ENCODE measurements at regions not wholly inside any gene's neighbourhood (a gene's known extent, or its start where the extent isn't known, plus 50 kb on each side); places are given as distances from the start of the nearest gene placed in this dataset.
A peak's percentile ranks its signal among the peaks of the same experiment; 100 is the strongest.

DNA sequence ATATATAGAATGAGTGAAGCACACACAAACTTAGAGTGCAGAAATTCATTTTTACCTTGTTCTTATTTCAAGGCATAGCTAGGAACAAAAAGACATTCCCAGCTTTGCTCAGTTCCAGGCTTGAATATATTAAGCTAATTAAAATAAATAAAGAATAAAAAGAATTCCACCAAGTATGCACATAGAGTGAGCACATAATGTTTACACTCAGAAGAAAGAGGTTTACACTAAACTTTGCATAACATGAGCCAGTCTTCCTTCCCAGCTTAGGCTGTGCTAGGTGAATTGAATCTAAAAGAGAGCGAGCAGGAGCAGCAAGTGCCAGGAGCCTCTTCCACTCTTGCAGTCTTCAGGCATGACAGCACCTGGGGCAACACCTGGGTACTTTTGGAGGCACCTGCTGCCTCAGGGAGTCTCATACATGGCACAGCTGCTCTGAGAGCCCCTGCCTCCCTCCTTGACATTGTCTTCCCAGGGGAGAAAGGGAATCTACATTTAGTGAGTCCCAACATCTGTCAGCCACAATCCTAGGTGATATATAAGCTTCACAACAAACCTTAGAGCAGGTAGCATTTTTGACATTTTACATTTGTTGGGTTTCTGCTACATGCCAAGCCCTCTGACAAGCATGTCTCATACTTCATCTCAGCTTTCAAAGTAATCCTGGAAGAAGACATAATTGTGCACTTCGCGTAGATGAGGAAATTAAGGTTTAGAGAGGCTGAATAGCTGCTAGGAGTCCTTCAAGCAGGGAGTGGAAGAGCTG, 732.7 kb upstream of the TENM4 start:
- DNase-seq (ENCODE audit: low read depth) = no peak

DNA sequence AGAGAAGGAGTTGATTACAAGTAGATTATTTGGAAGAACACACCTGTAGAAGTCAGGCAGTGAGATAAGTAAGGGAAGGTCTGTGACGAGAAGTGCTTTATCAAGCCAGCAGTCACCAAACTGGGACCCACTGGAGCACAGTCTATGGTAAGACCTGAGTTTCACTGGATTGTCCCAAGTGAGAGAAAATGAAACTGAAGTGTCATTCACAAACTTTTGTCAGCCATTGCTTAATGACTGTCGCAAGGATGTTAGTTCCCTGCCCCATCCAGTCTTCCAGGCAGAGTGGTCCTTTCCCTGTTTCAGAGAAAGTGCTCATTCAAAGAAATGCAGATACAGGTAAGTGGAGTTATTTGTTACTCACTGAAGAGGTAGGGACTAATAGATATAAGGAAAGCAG, 728.0 kb upstream of the TENM4 start:
- DNase-seq (ENCODE audit: low read depth) = no peak

DNA sequence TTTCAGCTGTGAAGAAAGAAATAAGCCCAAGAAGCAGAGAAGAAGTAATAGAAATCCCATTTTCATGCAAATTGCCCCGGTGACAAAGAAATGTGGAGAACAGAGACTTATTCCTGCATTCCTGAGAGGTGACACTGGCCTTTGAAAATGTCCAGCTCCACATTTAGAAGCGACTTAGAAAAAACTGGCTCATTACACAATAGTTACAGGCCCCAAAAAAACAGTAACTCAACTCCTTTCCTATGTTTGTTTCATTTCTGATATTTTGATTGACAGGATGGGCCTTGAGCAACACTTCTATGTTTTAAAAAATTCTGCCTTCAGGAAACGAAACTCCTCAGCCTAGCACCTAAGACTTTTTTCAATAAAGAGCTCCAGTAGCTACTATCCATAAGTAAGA, 726.9 kb upstream of the TENM4 start:
- DNase-seq (ENCODE audit: low read depth) = peak; percentile 62

DNA sequence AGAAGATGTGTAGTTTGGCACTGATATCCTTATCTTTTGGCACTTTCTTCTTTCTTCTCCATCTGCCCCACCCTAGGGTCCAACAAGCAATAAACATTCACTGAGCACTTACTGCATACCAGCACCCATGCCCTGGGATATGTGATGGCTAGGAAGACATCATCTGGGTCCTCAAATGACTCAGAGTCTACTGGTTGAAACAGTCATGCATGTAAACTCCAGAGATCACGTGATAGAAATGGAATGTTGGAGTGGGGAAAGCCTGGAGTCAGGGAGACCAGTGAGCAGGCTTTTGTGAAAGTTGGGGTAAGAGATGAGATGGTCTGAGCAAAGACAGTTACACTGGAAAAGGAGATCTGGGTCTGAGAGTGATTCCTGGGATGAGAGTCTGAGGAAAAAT, 724.9 kb upstream of the TENM4 start:
- DNase-seq (ENCODE audit: low read depth) = peak; percentile 44

DNA sequence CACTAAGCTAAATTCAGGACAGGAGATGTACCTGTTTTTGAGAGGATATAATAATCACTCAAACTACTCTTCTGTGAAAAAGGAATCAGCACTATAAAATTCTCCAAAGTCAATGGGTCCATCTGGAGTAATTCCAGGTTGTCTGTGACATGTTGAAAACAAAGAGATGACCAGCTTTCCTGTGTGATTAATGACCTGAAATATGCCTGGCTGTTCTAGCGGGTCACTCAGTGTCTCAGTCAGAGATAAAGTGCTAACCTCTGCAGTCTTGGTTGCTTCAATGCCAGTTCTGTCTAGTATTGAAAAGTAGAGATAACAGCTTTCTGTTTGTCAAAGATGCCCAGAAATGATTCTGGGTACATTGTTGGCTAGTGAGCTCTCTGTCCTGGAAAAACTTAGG, 722.6 kb upstream of the TENM4 start:
- DNase-seq (ENCODE audit: low read depth) = no peak

DNA sequence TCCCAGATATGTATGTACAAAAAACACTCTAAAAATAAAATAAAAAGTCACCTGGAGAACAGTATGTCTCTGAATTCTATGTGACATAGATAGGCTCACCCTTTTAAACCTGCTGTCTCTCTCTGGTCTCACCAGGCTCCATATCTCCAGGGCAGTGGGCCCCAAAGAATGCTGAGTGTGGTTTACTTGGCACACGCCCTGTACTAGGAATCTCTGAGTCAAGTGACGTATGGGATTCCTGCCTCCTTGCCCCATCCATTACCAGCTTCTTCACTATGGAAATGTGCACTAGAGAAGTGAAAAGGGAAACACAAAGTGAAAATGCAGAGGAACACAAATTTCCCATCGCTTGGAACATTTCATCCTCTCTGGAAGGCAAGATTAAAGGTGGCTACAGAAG, 722.2 kb upstream of the TENM4 start:
- peak; percentile 73 for DNase-seq (ENCODE audit: low read depth)

DNA sequence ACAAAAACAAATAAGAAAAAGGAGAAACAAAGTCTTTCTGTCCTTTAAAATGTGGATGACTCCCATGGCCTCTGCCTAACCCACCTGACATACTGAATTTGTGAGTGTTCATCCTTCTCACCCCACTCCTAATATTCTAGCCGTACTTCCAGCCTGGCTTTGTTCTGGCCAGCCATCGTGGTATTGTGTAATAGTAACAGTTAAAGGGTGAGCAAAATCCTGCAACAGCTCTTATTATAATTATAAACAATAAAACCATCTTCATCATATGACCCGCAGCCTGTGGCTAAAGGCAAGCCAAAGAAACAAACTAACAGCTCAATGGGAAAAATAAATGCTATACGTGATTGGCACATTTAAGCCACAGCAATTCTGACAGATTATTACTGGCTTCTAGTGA, 721.6 kb upstream of the TENM4 start:
- DNase-seq (ENCODE audit: low read depth) = no peak

DNA sequence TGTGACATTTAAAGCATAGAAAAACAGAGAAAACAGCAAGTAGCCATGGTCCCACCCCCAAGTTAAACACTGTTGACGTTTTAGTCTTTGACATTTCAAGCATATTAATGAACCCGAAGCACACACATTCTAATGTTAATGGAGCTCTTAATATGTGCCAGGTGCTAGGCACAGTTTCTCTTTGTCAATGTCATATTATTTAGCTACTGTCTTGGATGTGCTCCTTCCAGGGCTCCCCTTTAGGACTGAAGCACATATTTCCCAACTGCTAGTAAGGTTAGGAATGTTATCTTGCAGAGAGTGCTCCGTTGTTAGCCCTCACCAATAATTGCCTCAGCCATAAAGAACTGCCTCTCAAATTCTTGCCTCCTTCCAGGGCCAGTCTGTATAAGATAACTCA, 716.6 kb upstream of the TENM4 start:
- no peak for DNase-seq (ENCODE audit: low read depth)

DNA sequence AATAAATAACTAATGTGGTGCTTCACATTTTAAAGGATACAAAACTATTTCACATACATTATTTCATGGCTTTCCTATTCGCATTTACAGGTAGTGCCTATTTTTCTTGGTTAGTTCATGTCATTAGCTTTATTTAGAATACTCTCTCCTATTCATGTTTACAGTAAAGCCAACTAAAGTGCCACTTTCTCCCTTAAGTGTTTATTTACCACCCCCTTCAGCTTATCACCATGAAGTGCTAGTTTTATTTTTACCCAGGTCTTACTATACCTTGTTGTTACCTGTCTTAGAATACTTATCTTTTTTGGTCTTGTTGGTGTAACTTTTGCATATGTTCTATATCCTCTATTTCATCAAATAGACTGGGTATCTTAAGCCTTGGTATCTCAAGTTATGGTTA, 715.2 kb upstream of the TENM4 start:
- DNase-seq (ENCODE audit: low read depth) = no peak

DNA sequence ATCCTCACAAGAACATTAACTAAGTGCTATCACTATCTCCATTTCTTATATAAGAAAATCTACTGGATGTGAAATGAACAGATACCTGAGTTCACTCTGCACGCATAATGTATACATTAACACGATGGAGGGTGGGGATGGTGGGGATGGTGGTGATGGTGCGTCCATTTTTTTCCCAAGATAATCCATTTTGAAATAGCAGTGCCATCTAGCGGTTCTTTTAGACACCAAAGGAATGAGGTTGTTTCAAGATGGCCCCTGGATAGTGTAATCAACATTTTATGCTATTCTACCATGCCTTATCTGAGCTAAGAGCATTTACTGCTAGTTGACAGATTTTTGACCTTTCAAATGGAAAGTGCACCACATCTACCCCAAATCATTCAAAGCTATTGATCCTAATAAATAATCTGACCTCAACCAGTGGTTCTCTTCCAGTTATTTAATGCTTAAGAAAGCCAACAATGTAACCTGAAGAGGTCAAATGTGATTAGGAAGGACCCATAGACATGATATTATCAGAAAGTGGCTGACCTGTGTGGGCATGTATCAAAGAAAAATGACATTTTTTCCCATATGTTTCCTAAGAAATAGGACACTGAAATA, 714.7 kb upstream of the TENM4 start:
- DNase-seq (ENCODE audit: low read depth) = peak; percentile 49

DNA sequence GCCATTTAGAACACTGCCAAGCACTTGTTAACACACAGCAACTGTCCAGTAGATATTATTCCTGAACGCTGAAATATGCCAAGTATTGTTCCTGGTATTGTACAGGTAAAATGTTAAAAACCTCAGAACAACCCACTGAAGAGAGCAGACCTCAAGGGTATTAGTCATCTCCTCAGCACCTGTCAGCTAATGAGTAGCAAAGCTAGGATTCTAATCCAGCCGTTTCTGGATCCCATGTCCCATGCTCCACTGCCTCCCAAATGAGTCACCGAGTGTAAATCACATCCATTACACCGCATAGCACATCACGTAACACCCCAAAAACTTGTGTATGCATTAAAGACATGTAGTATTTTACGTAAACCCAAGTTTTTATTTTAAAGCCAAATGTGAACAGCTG, 705.4 kb upstream of the TENM4 start:
- DNase-seq (ENCODE audit: low read depth) = peak; percentile 84

DNA sequence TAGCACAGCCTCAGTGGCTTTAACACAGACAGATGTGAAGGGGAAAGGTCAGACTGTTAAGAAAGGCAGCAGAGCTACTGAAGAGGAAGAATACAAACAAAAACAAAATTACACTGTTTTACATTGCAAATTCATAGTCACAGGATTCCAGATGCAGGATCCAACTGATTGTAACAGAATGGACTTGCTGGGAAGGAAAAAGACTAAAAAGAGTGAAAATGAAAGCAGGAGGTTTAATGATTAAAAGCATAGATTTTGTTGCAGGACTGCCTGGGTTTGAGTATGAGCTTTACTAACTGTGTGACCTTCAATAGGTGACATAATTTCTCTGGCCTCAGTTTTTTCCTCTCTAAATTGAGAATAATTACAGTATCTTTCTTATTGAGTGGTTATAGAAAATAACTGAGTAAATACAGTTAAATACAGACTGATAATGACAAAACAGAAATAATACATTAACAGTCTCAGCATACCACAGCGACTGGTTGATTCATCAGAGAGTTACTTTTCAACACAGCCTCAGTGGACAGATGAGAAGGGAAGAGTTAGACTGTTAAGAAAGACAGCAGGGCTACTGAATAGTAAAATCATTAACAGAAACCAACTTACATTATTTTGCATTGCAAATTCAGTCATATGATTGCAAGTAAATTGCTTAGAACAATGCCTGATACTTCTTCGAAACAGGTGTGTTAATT, 704.2 kb upstream of the TENM4 start:
- DNase-seq (ENCODE audit: low read depth) = no peak

DNA sequence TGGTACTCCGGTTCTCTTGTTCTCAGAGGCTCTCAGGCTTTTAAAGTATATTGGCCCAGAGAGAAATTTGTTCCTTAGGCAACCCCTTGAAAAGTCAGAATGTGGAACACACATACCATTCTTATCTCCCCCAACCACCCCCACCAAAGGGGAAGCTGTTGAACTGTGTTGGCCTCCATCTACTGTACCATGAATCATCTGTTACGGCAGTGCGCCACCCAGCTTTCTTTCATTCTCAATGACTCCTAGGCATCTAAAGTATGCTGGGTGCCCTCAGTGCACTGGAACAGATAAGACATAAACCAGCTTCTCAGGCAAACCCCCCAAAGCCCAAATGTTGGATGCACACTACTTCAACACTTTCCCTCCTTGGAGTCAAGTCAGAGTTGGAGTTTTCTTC, 696.2 kb upstream of the TENM4 start:
- no peak for DNase-seq (ENCODE audit: low read depth)

DNA sequence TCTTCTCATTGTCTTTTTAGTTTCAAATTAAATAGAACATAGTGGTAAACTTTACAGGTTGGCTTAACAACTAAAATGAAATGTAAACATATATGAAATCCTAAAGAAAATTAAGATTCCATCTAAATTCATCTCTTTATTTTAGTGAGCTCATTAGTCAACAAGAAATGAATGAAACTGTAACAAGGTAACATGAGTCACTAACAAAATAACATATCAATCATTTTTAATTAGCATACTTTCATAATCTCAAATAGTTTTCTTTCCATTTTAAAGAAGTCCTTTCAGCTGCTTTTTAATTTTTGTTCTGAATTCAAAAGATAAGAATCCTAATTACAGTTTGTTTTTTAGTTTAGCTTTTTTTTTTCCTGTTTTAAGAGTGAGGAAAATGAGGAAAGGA, 688.6 kb upstream of the TENM4 start:
- no peak for DNase-seq (ENCODE audit: low read depth)

DNA sequence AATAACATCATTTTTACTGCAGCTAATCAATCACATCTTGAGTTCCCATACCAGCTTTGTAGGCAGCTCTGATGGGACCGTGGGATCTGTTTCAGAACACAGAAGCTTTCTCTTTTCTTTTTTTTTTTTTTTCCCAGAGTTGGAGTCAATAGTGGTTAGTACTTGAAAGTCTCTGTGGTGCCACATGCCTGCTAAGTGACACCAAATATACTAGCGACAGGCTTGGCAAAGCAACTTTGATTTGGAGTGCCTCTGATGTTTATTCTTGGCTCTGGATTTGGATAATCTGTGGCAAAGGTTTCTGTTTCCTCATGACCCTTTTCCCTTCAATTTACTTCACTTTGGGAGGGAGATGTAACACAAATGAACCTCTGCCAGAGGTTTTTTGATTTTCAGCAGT, 681.4 kb upstream of the TENM4 start:
- no peak for DNase-seq (ENCODE audit: low read depth)

DNA sequence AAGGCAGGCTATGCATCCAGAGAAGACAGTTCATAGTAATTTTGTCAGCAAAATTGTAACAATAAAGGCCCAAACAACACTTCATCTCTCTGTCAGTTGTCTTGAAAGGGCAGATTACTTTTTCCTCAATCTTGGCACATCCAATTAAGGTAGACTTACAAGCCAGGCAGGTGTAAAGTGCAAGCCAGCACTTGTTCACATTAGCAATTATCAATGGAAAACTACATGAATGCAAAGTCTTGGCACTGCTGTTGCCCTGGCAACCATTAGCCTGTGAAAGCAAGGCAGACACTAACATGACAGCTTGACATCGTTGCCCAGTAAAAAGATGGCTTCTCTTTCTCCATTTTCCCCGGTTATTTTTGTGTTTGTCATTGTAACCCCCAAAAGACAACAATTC, 677.2 kb upstream of the TENM4 start:
- no peak for DNase-seq (ENCODE audit: low read depth)

DNA sequence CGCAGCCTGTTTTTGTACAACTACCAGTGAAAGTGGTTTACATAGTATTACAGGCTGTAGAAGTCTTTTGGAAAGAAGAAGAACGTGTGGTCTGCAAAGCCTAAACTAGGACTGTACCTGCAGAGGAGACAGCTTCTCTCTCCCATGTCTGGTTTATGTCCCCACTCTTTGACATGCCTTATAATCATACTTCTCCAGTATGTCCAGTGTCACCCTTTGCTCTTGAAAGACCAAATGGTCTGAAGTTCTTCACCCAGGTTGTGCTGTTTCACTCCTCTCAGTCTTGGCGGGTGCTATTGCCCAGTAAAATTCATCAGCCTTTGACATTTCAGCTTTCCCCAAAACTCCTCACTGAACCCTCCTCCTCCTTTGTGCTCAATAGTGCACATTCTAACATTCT, 676.0 kb upstream of the TENM4 start:
- no peak for DNase-seq (ENCODE audit: low read depth)

DNA sequence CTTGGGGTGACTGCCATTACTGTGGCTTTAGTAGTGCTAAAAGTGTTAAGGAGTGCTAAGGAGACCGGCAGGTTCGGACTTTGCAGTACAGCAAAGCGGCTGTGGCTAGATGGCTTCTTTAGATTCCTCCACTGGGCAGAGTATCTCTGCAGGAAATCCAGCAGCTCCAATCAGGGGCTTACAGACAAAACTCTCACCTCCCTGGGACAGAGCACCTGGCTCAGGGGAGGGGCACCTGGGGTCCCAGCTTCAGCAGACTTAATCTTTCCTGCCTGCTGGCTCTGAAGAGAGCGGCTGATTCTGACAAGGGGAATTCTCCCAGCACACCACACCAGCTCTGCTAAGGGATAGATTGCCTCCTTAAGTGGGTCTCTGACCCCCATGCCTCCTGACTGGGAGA, 668.8 kb upstream of the TENM4 start:
- DNase-seq (ENCODE audit: low read depth) = no peak

DNA sequence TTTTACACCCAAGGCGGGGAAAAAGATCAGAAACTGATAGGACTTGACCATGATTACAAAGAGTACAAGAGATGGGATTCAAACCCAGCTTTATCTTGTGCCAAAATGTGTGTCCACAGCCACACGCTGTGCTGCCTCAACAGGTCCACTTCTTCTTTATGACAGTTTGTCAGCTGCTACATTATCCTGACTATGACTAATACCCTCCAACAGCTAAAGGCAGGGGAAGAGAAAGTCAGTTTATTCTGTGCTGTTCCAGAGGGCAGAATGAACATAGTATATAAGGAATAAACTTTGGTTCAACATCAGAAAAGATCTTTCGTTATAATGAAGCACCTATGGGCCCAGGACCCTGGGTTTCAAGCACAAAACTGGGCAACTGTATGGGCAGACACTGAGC, 668.2 kb upstream of the TENM4 start:
- peak; percentile 56 for DNase-seq (ENCODE audit: low read depth)

DNA sequence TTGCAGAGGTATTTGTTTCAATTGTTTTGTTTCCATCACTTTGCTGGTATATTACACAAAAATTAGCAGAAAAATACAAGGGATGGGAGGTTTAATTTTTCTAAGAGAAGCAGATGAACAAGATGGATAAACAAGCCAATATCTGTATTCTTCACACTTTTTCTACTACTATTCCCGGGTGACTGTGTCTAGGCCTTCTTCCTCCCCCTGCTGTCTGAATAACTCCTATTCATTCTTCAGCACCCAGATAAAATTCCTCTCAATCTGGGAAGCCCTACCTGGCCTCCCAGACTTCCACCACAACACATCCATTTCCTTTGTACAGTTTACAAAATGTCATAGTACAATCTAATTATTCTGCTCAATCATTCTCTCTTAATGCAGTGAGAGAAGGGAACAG, 666.6 kb upstream of the TENM4 start:
- DNase-seq (ENCODE audit: low read depth) = no peak

DNA sequence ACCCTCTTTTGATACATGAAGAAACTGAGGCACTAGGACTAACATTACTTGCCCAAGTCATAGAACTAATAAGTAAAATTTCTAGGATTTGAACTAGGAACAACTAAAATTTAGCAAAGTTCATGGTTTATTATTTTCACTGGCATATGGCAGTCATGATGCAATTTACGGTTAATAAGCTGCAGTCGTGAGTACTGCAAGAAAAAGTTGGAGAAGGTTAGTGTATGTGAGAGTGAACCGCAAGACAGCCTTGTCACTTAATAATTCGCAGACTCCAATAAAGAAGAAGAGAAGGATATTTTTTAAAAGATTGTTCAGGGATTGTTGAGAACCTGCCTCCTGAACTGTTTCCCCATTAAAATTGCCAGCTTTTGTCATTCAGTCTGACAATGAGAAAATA, 663.4 kb upstream of the TENM4 start:
- no peak for DNase-seq (ENCODE audit: low read depth)

DNA sequence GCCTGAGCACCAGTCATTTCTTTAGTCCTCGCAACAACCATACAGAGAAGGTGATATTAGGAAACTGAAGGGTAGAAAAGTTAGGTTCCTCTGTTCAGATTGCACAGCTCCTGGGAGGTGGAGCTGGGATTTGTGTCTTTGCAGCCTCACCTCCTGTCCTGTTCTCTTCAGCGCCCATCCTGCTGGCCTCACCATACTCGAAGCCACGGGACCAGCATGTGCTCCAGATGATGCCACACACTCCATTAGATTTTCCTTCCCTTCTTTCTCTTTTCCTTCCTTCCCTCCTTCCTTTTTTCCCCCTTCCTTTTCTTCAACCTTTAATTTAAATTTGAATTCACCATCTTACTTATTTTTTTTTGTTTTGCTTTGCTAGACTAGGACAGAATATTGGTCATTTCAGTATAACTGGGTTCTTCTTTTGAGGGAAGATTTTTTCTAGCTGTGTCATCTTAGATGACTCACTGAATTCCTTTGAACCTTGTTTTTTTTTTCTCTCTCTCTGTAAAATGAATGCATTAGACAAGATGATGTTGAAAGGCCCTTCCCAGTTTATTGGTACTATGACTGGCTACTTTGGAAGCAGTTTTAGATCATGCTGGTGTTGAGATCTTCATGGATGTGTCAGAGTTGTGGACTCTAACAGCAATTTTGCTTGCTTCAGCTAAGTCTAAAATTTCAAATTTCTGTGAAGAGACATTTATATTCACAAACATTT, 662.5 kb upstream of the TENM4 start:
- peak; percentile 96 for DNase-seq (ENCODE audit: low read depth)
